GM23248 (cell line): ENCODE measurements at regions not wholly inside any gene's neighbourhood (a gene's known extent, or its start where the extent isn't known, plus 50 kb on each side); places are given as distances from the start of the nearest gene placed in this dataset.

Experiments
- EZH2 ChIP-seq: fragments of 200-600 bp; sonication (generic); IDR thresholded peaks from 2 replicates; pipeline ENCODE4 v1.6.1; 2018; ENCODE audit warnings: antibody characterized with exemption, mild to moderate bottlenecking; ENCODE audit not compliant: insufficient read depth, poor library complexity, severe bottlenecking
- EZH2phosphoT487 ChIP-seq: fragments of 200-600 bp; sonication (generic); IDR thresholded peaks from 2 replicates; pipeline ENCODE4 v1.6.1; 2018; ENCODE audit warnings: antibody characterized with exemption, moderate library complexity, mild to moderate bottlenecking, low read depth; ENCODE audit not compliant: insufficient read depth

GRCh38 chr4:175560604-175561003 lies 251.5 kb downstream of the GPM6A start:
- TF ChIP-seq EZH2 (no peak), EZH2phosphoT487 (no peak)
